Psoas muscle (tissue), 7 donors: ENCODE measurements at regions not wholly inside any gene's neighbourhood (a gene's known extent, or its start where the extent isn't known, plus 50 kb on each side); places are given as distances from the start of the nearest gene placed in this dataset.

Experiments
- ATAC-seq, 4 donors: fragments of 200-7000 bp; cut with Tn5 transposase; one replicate each; pipeline ENCODE4 v1.9.1; 2020; ENCODE audit warnings: moderate library complexity in 3 of 4, mild to moderate bottlenecking in 2 of 4
- DNase-seq, 2 donors: peaks; one replicate each; pipeline ENCODE4 v3.0.0-alpha.2; 2020
- H3K27ac ChIP-seq: fragments of 200-600 bp; one replicate; pipeline ENCODE4 v1.8.0; 2022
- H3K27me3 ChIP-seq, 3 donors: fragments of 200-600 bp in 1 of 3; one replicate each; pipeline versions ENCODE4 v1.6.1 to v1.8.0; 2013 to 2022; ENCODE audit warnings: low read length in 2 of 3, mild to moderate bottlenecking in 2 of 3, moderate library complexity in 1 of 3; ENCODE audit not compliant: insufficient read depth in 3 of 3
- H3K36me3 ChIP-seq, 2 donors: fragments of 200-600 bp in 1 of 2; one replicate each; pipeline versions ENCODE4 v1.6.1 to v1.8.0; 2013 to 2022; ENCODE audit warnings: low read depth in 1 of 2, mild to moderate bottlenecking in 1 of 2, moderate library complexity in 1 of 2; ENCODE audit not compliant: insufficient read depth in 1 of 2
- H3K4me1 ChIP-seq: fragments of 200-600 bp; one replicate; pipeline ENCODE4 v1.8.0; 2022
- H3K4me3 ChIP-seq: fragments of 200-600 bp; one replicate; pipeline ENCODE4 v1.8.0; 2022; ENCODE audit warnings: mild to moderate bottlenecking
- H3K9me3 ChIP-seq: fragments of 200-600 bp; one replicate; pipeline ENCODE4 v1.8.0; 2022
- WGBS, 3 donors: extraction: QIAGEN DNeasy Blood & Tissue Kit; methylation state at CpG; one replicate each; pipeline versions ENCODE4 v1.1.6 to v1.1.7; 2013; 5-methylcytosine and 5-hydroxymethylcytosine counted together
- intact Hi-C, 2 donors: fragments of 100-400 bp; cut with DNase I; formaldehyde crosslinking; loops; one replicate each; pipeline versions ENCODE4 v1.11.0 to v1.14.2; 2022
- TF ChIP-seq, protein P1 (sequence below): fragments of 200-600 bp; IDR thresholded peaks from one replicate; pipeline ENCODE4 v1.8.0; 2022; ENCODE audit warnings: antibody characterized with exemption
- donor health status: healthy with polysubstance abuse.
- donor health status: DM: no; HTN: no; CAD: no; lungs with moderate emphysema.
- donor health status: Bipolar disorder and iron deficiency.
- donor health status: healthy.
- donor health status: DM: yes; HTN: yes; CAD: no.
- donor health status: DM: no; HTN: no; CAD: no.
- donor health status: DM: yes; HTN: yes; CAD: no.

DNA sequence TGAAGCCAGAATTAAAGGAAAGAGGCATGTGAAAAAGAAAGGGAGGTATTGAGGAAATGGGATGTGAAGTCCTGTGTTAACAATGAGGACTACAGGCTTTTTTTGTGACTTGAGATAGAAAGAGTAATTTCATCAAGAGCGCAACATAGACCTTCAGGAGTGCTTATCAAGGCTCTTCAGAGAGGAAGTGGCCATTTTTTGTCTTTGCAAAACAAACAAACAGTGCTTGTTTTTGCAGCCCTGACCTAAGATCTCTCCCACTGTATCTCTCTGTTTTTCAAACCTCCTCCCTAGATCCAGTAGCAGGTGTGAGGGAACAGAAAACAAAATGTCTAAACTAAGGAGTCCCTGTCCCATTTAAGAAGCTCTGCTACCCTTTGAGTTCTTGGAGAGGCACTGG, 710.3 kb upstream of the MARCKS start:
- TF ChIP-seq, protein P1, sequence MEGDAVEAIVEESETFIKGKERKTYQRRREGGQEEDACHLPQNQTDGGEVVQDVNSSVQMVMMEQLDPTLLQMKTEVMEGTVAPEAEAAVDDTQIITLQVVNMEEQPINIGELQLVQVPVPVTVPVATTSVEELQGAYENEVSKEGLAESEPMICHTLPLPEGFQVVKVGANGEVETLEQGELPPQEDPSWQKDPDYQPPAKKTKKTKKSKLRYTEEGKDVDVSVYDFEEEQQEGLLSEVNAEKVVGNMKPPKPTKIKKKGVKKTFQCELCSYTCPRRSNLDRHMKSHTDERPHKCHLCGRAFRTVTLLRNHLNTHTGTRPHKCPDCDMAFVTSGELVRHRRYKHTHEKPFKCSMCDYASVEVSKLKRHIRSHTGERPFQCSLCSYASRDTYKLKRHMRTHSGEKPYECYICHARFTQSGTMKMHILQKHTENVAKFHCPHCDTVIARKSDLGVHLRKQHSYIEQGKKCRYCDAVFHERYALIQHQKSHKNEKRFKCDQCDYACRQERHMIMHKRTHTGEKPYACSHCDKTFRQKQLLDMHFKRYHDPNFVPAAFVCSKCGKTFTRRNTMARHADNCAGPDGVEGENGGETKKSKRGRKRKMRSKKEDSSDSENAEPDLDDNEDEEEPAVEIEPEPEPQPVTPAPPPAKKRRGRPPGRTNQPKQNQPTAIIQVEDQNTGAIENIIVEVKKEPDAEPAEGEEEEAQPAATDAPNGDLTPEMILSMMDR: no peak
- DNase-seq (no peak), ATAC-seq (no peak)
- 90 to 95% (median 94%) methylated on average over 1 of the region's 1 CpG for WGBS, 3 donors
- H3K36me3 ChIP-seq: no peaks in the 10 kb centered on the region
- no peak overlapping the region for H3K4me3 ChIP-seq
- no peak overlapping the region for H3K27ac ChIP-seq
- peaks cover 3% of the 10 kb centered on the region for H3K9me3 ChIP-seq
- H3K27me3 ChIP-seq: no peaks in the 10 kb centered on the region
- intact Hi-C loops: no loop called here
- H3K4me1 ChIP-seq: no peaks in the 10 kb centered on the region

DNA sequence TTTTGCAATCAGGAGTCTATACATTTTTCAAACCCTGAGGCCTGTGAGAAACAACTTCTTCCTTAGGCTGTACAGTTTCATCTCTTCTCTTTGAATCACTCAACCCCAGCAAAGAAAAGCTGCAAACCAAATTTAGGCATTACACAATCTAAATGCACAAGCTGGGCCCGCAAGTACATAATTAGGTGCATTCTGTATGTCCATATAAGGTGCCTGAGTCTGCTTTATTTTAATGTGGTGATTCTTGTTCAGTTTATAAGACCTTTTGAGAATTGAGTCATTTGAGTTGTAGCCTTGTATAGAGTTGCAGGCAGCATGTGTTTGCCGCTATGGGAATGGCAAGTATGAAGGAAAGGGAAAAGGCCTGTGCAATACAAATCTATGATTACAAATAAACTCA, 709.6 kb upstream of the MARCKS start:
- Histone ChIP-seq H3K4me1 (no peaks in the 10 kb centered on the region), H3K9me3 (peaks cover 3% of the 10 kb centered on the region), H3K27ac (no peak overlapping the region), H3K27me3 (no peaks in the 10 kb centered on the region), H3K36me3 (no peaks in the 10 kb centered on the region), H3K4me3 (no peak overlapping the region)
- no peak for ATAC-seq
- WGBS, 3 donors: 96 to 100% (median 96%) methylated on average over 2 of the region's 2 CpGs
- intact Hi-C loops: no loop called here
- DNase-seq: no peak
- TF ChIP-seq, protein P1: no peak

DNA sequence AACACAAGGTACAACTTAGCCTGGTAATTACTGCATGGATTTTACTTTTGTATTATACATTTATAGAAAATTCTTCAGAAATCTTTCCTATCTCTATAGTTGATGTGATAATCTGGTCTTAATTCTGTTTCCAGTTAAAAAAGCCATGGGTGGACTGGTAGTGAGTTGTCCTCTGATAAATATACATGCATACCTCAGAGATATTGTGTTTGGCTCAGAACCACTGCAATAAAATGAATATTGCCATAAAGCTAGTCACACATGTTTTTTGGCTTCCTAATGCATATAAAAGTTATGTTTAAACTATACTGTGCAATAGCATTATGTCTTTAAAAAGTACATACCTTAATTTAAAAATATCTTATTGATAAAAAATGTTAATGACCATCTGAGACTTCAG, 708.6 kb upstream of the MARCKS start:
- no peak for DNase-seq

DNA sequence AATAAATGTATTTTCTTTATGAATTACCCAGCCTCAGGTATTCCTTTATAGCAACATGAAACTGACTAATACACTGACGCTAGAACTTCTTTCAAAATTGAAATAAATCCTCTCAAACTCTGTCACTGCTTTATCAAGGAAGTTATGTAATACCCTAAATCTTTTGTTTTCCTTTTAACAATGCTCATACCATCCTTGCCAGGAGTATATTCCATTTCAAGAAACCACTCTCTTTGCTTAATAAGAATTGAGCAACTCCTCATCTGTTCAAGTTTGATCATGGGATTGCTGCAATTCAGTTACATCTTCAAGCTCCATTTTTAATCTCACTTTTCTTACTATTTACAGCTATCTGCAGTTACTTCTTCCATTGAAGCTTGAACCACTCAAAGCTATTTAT, 707.6 kb upstream of the MARCKS start:
- no peaks in the 10 kb centered on the region for H3K36me3 ChIP-seq
- peaks cover 3% of the 10 kb centered on the region for H3K9me3 ChIP-seq
- no peaks in the 10 kb centered on the region for H3K27me3 ChIP-seq
- DNase-seq (no peak), ATAC-seq (no peak)
- intact Hi-C loops: no loop called here
- 85 to 96% (median 91%) methylated on average over 1 of the region's 1 CpG for WGBS, 3 donors
- H3K27ac ChIP-seq: no peak overlapping the region
- TF ChIP-seq, protein P1: no peak
- H3K4me3 ChIP-seq: no peak overlapping the region
- H3K4me1 ChIP-seq: no peaks in the 10 kb centered on the region

More for the DNA sequence above, 708.6 kb upstream of the MARCKS start:
- H3K27ac ChIP-seq: no peak overlapping the region
- intact Hi-C loops: no loop called here
- no peaks in the 10 kb centered on the region for H3K27me3 ChIP-seq
- H3K36me3 ChIP-seq: no peaks in the 10 kb centered on the region
- TF ChIP-seq, protein P1: no peak
- H3K4me3 ChIP-seq: no peak overlapping the region
- H3K9me3 ChIP-seq: peaks cover 3% of the 10 kb centered on the region
- ATAC-seq: no peak
- H3K4me1 ChIP-seq: no peaks in the 10 kb centered on the region

DNA sequence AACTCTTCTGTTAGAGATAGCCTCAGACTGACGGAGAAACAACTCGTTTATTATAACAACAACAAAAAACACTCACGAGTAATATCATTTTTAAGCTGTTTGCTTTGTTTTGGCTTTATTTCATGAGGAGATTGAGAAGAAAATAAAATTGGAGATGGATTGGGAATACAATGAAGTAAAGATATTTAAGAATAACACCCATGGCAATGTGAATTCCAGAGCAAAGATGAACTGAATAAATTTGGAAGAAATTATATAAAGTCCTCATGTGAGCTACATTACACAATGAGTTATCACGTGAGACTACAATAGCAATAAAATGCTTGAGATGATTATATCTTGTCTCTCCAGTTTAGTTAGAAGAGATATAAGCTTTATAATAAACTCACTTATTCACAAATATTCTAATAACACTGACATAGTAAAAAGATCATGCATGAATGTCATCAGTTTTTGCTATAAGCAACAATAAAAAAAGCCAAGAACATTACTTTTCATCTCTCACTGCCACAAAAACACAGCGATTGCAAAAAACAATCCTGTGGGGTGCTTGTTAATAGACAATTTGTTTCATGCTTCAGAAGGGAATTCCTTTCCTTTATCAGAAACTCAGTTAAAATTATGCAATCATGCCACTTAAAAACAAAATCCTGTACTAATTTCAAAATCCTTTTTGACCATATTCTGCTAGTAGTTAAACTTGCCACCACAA, 696.7 kb upstream of the MARCKS start:
- 66 to 72% (median 70%) methylated on average over 5 of the region's 5 CpGs for WGBS, 3 donors
- H3K27me3 ChIP-seq: no peaks in the 10 kb centered on the region
- intact Hi-C loops: no loop called here
- H3K27ac ChIP-seq: no peak overlapping the region
- ATAC-seq: no peak
- H3K4me3 ChIP-seq: no peak overlapping the region
- H3K4me1 ChIP-seq: no peaks in the 10 kb centered on the region
- TF ChIP-seq, protein P1: no peak
- no peaks in the 10 kb centered on the region for H3K9me3 ChIP-seq
- no peak for DNase-seq
- H3K36me3 ChIP-seq: no peaks in the 10 kb centered on the region
